KOPT-K1 (cell line): ENCODE measurements at regions not wholly inside any gene's neighbourhood (a gene's known extent, or its start where the extent isn't known, plus 50 kb on each side); places are given as distances from the start of the nearest gene placed in this dataset.
"Not testable (repeated sequence)": the region's sequence is repeated elsewhere in the genome, so short reads cannot be mapped to it uniquely, and the experiment has no call there.

Experiments used
- H3K27ac ChIP-seq: fragments of 200-600 bp; sonication (generic); 2 replicates; pipeline ENCODE4 v1.5.1; 2016; ENCODE audit warnings: antibody characterized with exemption, mild to moderate bottlenecking, low read depth, low read length; ENCODE audit not compliant: poor library complexity, severe bottlenecking
- H3K36me3 ChIP-seq: fragments of 200-600 bp; sonication (generic); 2 replicates; pipeline ENCODE4 v1.5.1; 2017; ENCODE audit warnings: antibody characterized with exemption, mild to moderate bottlenecking, low read length, moderate library complexity; ENCODE audit not compliant: insufficient read depth
- H3K9me3 ChIP-seq: fragments of 200-600 bp; sonication (generic); 2 replicates; pipeline ENCODE4 v1.5.1; 2017; ENCODE audit warnings: antibody characterized with exemption, low read length, mild to moderate bottlenecking; ENCODE audit not compliant: insufficient read depth, poor library complexity, severe bottlenecking

- H3K36me3 ChIP-seq, result no peaks in the 10 kb centered on the region
- H3K9me3 ChIP-seq, result peaks cover 15% of the 10 kb centered on the region
- no peak overlapping the region for H3K27ac ChIP-seq
Measured at GRCh38 chr1:233490488-233490887, 123.4 kb upstream of the KCNK1 start.

GRCh38 chr1:233491953-233492620 is 121.8 kb upstream of the KCNK1 start:
- no peak overlapping the region for H3K27ac ChIP-seq

GRCh38 chr1:233496993-233497392 is 116.9 kb upstream of the KCNK1 start:
- H3K9me3 ChIP-seq, result no peaks in the 10 kb centered on the region
- H3K27ac ChIP-seq, result no peak overlapping the region
- H3K36me3 ChIP-seq, result no peaks in the 10 kb centered on the region

More at GRCh38 chr1:233491953-233492620, 121.8 kb upstream of the KCNK1 start:
- Histone ChIP-seq H3K36me3 (no peaks in the 10 kb centered on the region), H3K9me3 (peaks cover 15% of the 10 kb centered on the region)

GRCh38 chr1:233497679-233498078 is 116.2 kb upstream of the KCNK1 start:
- no peaks in the 10 kb centered on the region for H3K36me3 ChIP-seq
- H3K9me3 ChIP-seq, result no peaks in the 10 kb centered on the region
- H3K27ac ChIP-seq, result no peak overlapping the region

- Histone ChIP-seq H3K36me3 (no peaks in the 10 kb centered on the region), H3K9me3 (no peaks in the 10 kb centered on the region), H3K27ac (no peak overlapping the region)
Measured at GRCh38 chr1:233500106-233500505, 113.8 kb upstream of the KCNK1 start.

GRCh38 chr1:233503366-233503954 is 110.4 kb upstream of the KCNK1 start:
- Histone ChIP-seq H3K36me3 (no peaks in the 10 kb centered on the region), H3K27ac (no peak overlapping the region), H3K9me3 (peaks cover 12% of the 10 kb centered on the region)

GRCh38 chr1:233505130-233505529 is 108.8 kb upstream of the KCNK1 start:
- no peaks in the 10 kb centered on the region for H3K36me3 ChIP-seq
- H3K9me3 ChIP-seq, result peaks cover 12% of the 10 kb centered on the region

GRCh38 chr1:233505889-233506288 is 108.0 kb upstream of the KCNK1 start:
- H3K36me3 ChIP-seq, H3K27ac ChIP-seq: not testable (repeated sequence)
- peaks cover 12% of the 10 kb centered on the region for H3K9me3 ChIP-seq

More at GRCh38 chr1:233505130-233505529, 108.8 kb upstream of the KCNK1 start:
- H3K27ac ChIP-seq, result no peak overlapping the region

GRCh38 chr1:233509526-233509925 is 104.4 kb upstream of the KCNK1 start:
- Histone ChIP-seq H3K36me3 (no peaks in the 10 kb centered on the region), H3K9me3 (peaks cover 12% of the 10 kb centered on the region), H3K27ac (no peak overlapping the region)

GRCh38 chr1:233512538-233512937 is 101.4 kb upstream of the KCNK1 start:
- Histone ChIP-seq H3K9me3 (peaks cover 20% of the 10 kb centered on the region), H3K27ac (no peak overlapping the region), H3K36me3 (no peaks in the 10 kb centered on the region)

- no peak overlapping the region for H3K27ac ChIP-seq
- peaks cover 23% of the 10 kb centered on the region for H3K9me3 ChIP-seq
- H3K36me3 ChIP-seq, result no peaks in the 10 kb centered on the region
Measured at GRCh38 chr1:233513431-233513830, 100.5 kb upstream of the KCNK1 start.

GRCh38 chr1:233514946-233515391 is 98.9 kb upstream of the KCNK1 start:
- H3K27ac ChIP-seq, result no peak overlapping the region
- no peaks in the 10 kb centered on the region for H3K36me3 ChIP-seq
- H3K9me3 ChIP-seq, result peaks cover 27% of the 10 kb centered on the region

GRCh38 chr1:233516732-233517131 is 97.2 kb upstream of the KCNK1 start:
- Histone ChIP-seq H3K36me3 (no peaks in the 10 kb centered on the region), H3K9me3 (peaks cover 27% of the 10 kb centered on the region), H3K27ac (no peak overlapping the region)

- Histone ChIP-seq H3K9me3 (peaks cover 27% of the 10 kb centered on the region), H3K36me3 (no peaks in the 10 kb centered on the region), H3K27ac (no peak overlapping the region)
Measured at GRCh38 chr1:233518344-233518743, 95.6 kb upstream of the KCNK1 start.

- Histone ChIP-seq H3K27ac (no peak overlapping the region), H3K9me3 (peaks cover 23% of the 10 kb centered on the region), H3K36me3 (no peaks in the 10 kb centered on the region)
Measured at GRCh38 chr1:233520261-233521191, 93.4 kb upstream of the KCNK1 start.
